ENCODE measurements at regions not wholly inside any gene's neighbourhood (a gene's known extent, or its start where the extent isn't known, plus 50 kb on each side); places are given as distances from the start of the nearest gene placed in this dataset.
A peak's percentile ranks its signal among the peaks of the same experiment; 100 is the strongest.

- intact Hi-C loops (cut with micrococcal nuclease; ENCODE audit: unreplicated experiment), result no loop called here
- no TSS peak for BruUV-seq (replicated peaks)
- no peak overlapping the region for H3K4me3 Mint-ChIP-seq (ENCODE audit: unreplicated experiment)
- no peak overlapping the region for H3K4me3 ChIP-seq (ENCODE audit: low read depth, low read length)
- DNase-seq, result no peak
- no peaks in the 10 kb centered on the region for H3K36me3 ChIP-seq (ENCODE audit: control insufficient read depth, insufficient read depth, low read length)
- no peaks in the 10 kb centered on the region for H3K36me3 Mint-ChIP-seq (ENCODE audit: insufficient read depth, unreplicated experiment)
- no peaks in the 10 kb centered on the region for H3K4me1 ChIP-seq
- H3K27me3 Mint-ChIP-seq (ENCODE audit: insufficient read depth, unreplicated experiment), result no peaks in the 10 kb centered on the region
- no peaks in the 10 kb centered on the region for H3K9me3 ChIP-seq
- TF ChIP-seq CTCF (IDR thresholded peaks at IDR 0.05; ENCODE audit: insufficient read depth in 1 of 2, low read depth in 1 of 2, low read length in 1 of 2, severe bottlenecking in 1 of 2, unreplicated experiment in 1 of 2), result no peak
- ChIA-PET CTCF (no interaction called here), POLR2A (no interaction called here)
- H3K4me1 Mint-ChIP-seq (ENCODE audit: low read depth, unreplicated experiment), result no peaks in the 10 kb centered on the region
- H3K9me3 Mint-ChIP-seq (ENCODE audit: unreplicated experiment), result no peaks in the 10 kb centered on the region
- no peak overlapping the region for H3K27ac Mint-ChIP-seq (ENCODE audit: unreplicated experiment)
- H3K27me3 ChIP-seq (replicated peaks; ENCODE audit: control insufficient read depth, insufficient read depth, low read length), result no peaks in the 10 kb centered on the region
These were observed 53.1 kb upstream of the WNT11 start for GRCh38 chr11:76259299-76259908.

GRCh38 chr11:76257074-76257719 is 50.9 kb upstream of the WNT11 start:
- TF ChIP-seq CTCF (IDR thresholded peaks at IDR 0.05; ENCODE audit: insufficient read depth in 1 of 2, low read depth in 1 of 2, low read length in 1 of 2, severe bottlenecking in 1 of 2, unreplicated experiment in 1 of 2), result no peak
- Histone ChIP-seq H3K36me3 (ENCODE audit: control insufficient read depth, insufficient read depth, low read length) (no peaks in the 10 kb centered on the region), H3K4me3 (ENCODE audit: low read depth, low read length) (no peak overlapping the region), H3K9me3 (peaks cover 2% of the 10 kb centered on the region; the same call in 1 of the 2 replicates), H3K27me3 (replicated peaks; ENCODE audit: control insufficient read depth, insufficient read depth, low read length) (no peaks in the 10 kb centered on the region), H3K4me1 (no peaks in the 10 kb centered on the region)
- no peaks in the 10 kb centered on the region for H3K36me3 Mint-ChIP-seq (ENCODE audit: insufficient read depth, unreplicated experiment)
- POLR2A ChIA-PET, result no interaction called here
- H3K27ac Mint-ChIP-seq (ENCODE audit: unreplicated experiment), result no peak overlapping the region
- intact Hi-C loops (cut with micrococcal nuclease; ENCODE audit: unreplicated experiment), result no loop called here
- H3K9me3 Mint-ChIP-seq (ENCODE audit: unreplicated experiment), result no peaks in the 10 kb centered on the region
- H3K4me1 Mint-ChIP-seq (ENCODE audit: low read depth, unreplicated experiment), result no peaks in the 10 kb centered on the region
- no peaks in the 10 kb centered on the region for H3K27me3 Mint-ChIP-seq (ENCODE audit: insufficient read depth, unreplicated experiment)
- BruUV-seq (replicated peaks), result no TSS peak
- DNase-seq, result peak; percentile 33 to 65
- CTCF ChIA-PET, result no interaction called here
- H3K4me3 Mint-ChIP-seq (ENCODE audit: unreplicated experiment), result no peak overlapping the region

- CTCF ChIA-PET, result no interaction called here
- no peaks in the 10 kb centered on the region for H3K27me3 ChIP-seq (replicated peaks; ENCODE audit: control insufficient read depth, insufficient read depth, low read length)
- H3K27ac Mint-ChIP-seq (ENCODE audit: unreplicated experiment), result no peak overlapping the region
These were observed 50.1 kb upstream of the WNT11 start for GRCh38 chr11:76256448-76256847.

More at GRCh38 chr11:76256448-76256847, 50.1 kb upstream of the WNT11 start:
- Mint-ChIP-seq H3K27me3 (ENCODE audit: insufficient read depth, unreplicated experiment) (no peaks in the 10 kb centered on the region), H3K4me3 (ENCODE audit: unreplicated experiment) (no peak overlapping the region), H3K9me3 (ENCODE audit: unreplicated experiment) (no peaks in the 10 kb centered on the region), H3K36me3 (ENCODE audit: insufficient read depth, unreplicated experiment) (no peaks in the 10 kb centered on the region), H3K4me1 (ENCODE audit: low read depth, unreplicated experiment) (no peaks in the 10 kb centered on the region)
- H3K36me3 ChIP-seq (ENCODE audit: control insufficient read depth, insufficient read depth, low read length), result no peaks in the 10 kb centered on the region
- DNase-seq, result no peak
- no peak for TF ChIP-seq CTCF (IDR thresholded peaks at IDR 0.05; ENCODE audit: insufficient read depth in 1 of 2, low read depth in 1 of 2, low read length in 1 of 2, severe bottlenecking in 1 of 2, unreplicated experiment in 1 of 2)
- peaks cover 9% of the 10 kb centered on the region; the same call in 1 of the 2 replicates for H3K9me3 ChIP-seq
- POLR2A ChIA-PET, result no interaction called here
- no peak overlapping the region for H3K4me3 ChIP-seq (ENCODE audit: low read depth, low read length)
- BruUV-seq (replicated peaks), result no TSS peak
- intact Hi-C loops (cut with micrococcal nuclease; ENCODE audit: unreplicated experiment), result no loop called here
- H3K4me1 ChIP-seq, result no peaks in the 10 kb centered on the region

All from Caco-2 (cell line).